SK-N-SH (cell line): ENCODE measurements at regions not wholly inside any gene's neighbourhood (a gene's known extent, or its start where the extent isn't known, plus 50 kb on each side); places are given as distances from the start of the nearest gene placed in this dataset.

Experiments used
- CTCF ChIA-PET: fragments of 300-600, 350-600 bp; formaldehyde crosslinking; extraction: SDS; loops from one replicate; lab custom pipeline; 2021; lab: Yijun Ruan, JAX
- POLR2A ChIA-PET: fragments of 350-600 bp; sonication (Branson Sonifier 250); formaldehyde crosslinking; extraction: SDS; loops from one replicate; lab custom pipeline; 2020; ENCODE audit warnings: antibody characterized with exemption, inconsistent platforms; lab: Yijun Ruan, JAX
- DNase-seq: peaks from one replicate; pipeline ENCODE4 v3.0.0; 2012
- H2AFZ ChIP-seq: fragments of 200-600 bp; sonication (generic); 2 replicates; pipeline ENCODE4 v1.8.1; 2016; ENCODE audit warnings: antibody characterized with exemption, mild to moderate bottlenecking, low read depth
- H3F3A ChIP-seq: fragments of 200-600 bp; sonication (generic); replicated peaks from 2 replicates; pipeline ENCODE3; 2016; ENCODE audit warnings: antibody characterized with exemption, mild to moderate bottlenecking; ENCODE audit not compliant: insufficient read depth
- H3K27ac ChIP-seq, 2 experiments: fragments of 200-500 bp in 1 of 2; fragments of 200-600 bp in 1 of 2; sonication (Bioruptor generic) in 1 of 2; sonication (generic), shearing (Covaris generic) in 1 of 2; 2 replicates each; pipeline versions ENCODE4 v1.5.1 to v1.6.1; 2014 to 2016; ENCODE audit warnings: low read depth in 2 of 2, inconsistent platforms in 1 of 2, low read length in 1 of 2, mild to moderate bottlenecking in 1 of 2, mixed read lengths in 1 of 2
- H3K27me3 ChIP-seq: fragments of 200-600 bp; sonication (generic), shearing (Covaris generic); 2 replicates; pipeline ENCODE4 v1.6.1; 2016; ENCODE audit warnings: mixed run types; ENCODE audit not compliant: insufficient read depth
- H3K36me3 ChIP-seq, 2 experiments: fragments of 200-500 bp in 1 of 2; fragments of 200-600 bp in 1 of 2; sonication (Bioruptor generic) in 1 of 2; sonication (generic) in 1 of 2; replicated peaks in 1 of 2; 2 replicates each; pipeline versions ENCODE3 to v1.5.1; 2014 to 2016; ENCODE audit warnings: low read length in 1 of 2, mild to moderate bottlenecking in 1 of 2; ENCODE audit not compliant: insufficient read depth in 2 of 2, control insufficient read depth in 1 of 2
- H3K4me1 ChIP-seq, 2 experiments: fragments of 200-500 bp in 1 of 2; fragments of 200-600 bp in 1 of 2; sonication (Bioruptor generic) in 1 of 2; sonication (generic), shearing (Covaris generic) in 1 of 2; 2 replicates each; pipeline versions ENCODE4 v1.5.1 to v1.6.1; 2014 to 2016; ENCODE audit warnings: low read depth in 1 of 2, low read length in 1 of 2, mixed run types in 1 of 2; ENCODE audit not compliant: insufficient read depth in 2 of 2, control insufficient read depth in 1 of 2
- H3K4me2 ChIP-seq: fragments of 200-600 bp; sonication (generic), shearing (Covaris generic); 2 replicates; pipeline ENCODE4 v1.6.1; 2017; ENCODE audit warnings: mixed run types
- H3K4me3 ChIP-seq, 2 experiments: fragments of 200-500 bp in 1 of 2; fragments of 200-600 bp in 1 of 2; sonication (Bioruptor generic) in 1 of 2; sonication (generic), shearing (Covaris generic) in 1 of 2; 2 replicates each; pipeline versions ENCODE4 v1.5.1 to v1.8.1; 2014 to 2016; ENCODE audit warnings: low read depth in 2 of 2, inconsistent platforms in 1 of 2, low read length in 1 of 2, mild to moderate bottlenecking in 1 of 2, mixed read lengths in 1 of 2, moderate library complexity in 1 of 2
- H3K79me2 ChIP-seq: fragments of 200-600 bp; sonication (generic); 2 replicates; pipeline ENCODE4 v1.8.1; 2017; ENCODE audit warnings: mild to moderate bottlenecking; ENCODE audit not compliant: insufficient read depth
- H3K9ac ChIP-seq: fragments of 200-600 bp; sonication (generic); 2 replicates; pipeline ENCODE4 v1.6.1; 2017; ENCODE audit warnings: mixed run types
- H3K9me2 ChIP-seq: fragments of 200-600 bp; sonication (generic); 2 replicates; pipeline ENCODE4 v1.6.1; 2017; ENCODE audit warnings: mixed run types
- H3K9me3 ChIP-seq: fragments of 200-600 bp; sonication (generic); 2 replicates; pipeline ENCODE4 v1.6.1; 2017; ENCODE audit warnings: mixed run types, mild to moderate bottlenecking, moderate library complexity
- H4K20me1 ChIP-seq: fragments of 200-600 bp; sonication (generic); 2 replicates; pipeline ENCODE4 v1.6.1; 2017; ENCODE audit warnings: mild to moderate bottlenecking, mixed run types; ENCODE audit not compliant: insufficient read depth
- ELF1 ChIP-seq: IDR thresholded peaks from 2 replicates; pipeline ENCODE4 v1.4.0; 2012
- EP300 ChIP-seq, 2 experiments: IDR thresholded peaks; 2 replicates each; pipeline versions ENCODE4 v1.4.0 to v1.6.1; 2012; ENCODE audit warnings: borderline replicate concordance in 1 of 2, low read depth in 1 of 2, low read length in 1 of 2
- EZH2phosphoT487 ChIP-seq: fragments of 200-600 bp; sonication (generic); IDR thresholded peaks from 2 replicates; pipeline ENCODE4 v1.6.1; 2017; ENCODE audit warnings: low read depth, mixed run types, mild to moderate bottlenecking, antibody characterized with exemption, moderate library complexity, borderline replicate concordance
- FOXM1 ChIP-seq: IDR thresholded peaks from 2 replicates; pipeline ENCODE4 v1.4.0; 2012; ENCODE audit warnings: low read depth, mild to moderate bottlenecking
- JUND ChIP-seq: IDR thresholded peaks from 2 replicates; pipeline ENCODE4 v1.4.0; 2012
- MEF2A ChIP-seq: IDR thresholded peaks from 2 replicates; pipeline ENCODE4 v1.4.0; 2012; ENCODE audit warnings: low read depth, borderline replicate concordance
- NFIC ChIP-seq: IDR thresholded peaks from 2 replicates; pipeline ENCODE4 v1.4.0; 2012; ENCODE audit warnings: borderline replicate concordance
- NRF1 ChIP-seq: IDR thresholded peaks from 2 replicates; pipeline ENCODE4 v1.6.1; 2012; ENCODE audit warnings: low read depth, mild to moderate bottlenecking, low read length
- POLR2AphosphoS5 ChIP-seq: IDR thresholded peaks from 2 replicates; pipeline ENCODE4 v1.6.1; 2012; ENCODE audit warnings: low read depth, low read length
- RXRA ChIP-seq: IDR thresholded peaks from 2 replicates; pipeline ENCODE4 v1.4.0; 2012; ENCODE audit warnings: low read depth, mild to moderate bottlenecking, borderline replicate concordance
- SIN3A ChIP-seq: IDR thresholded peaks from 2 replicates; pipeline ENCODE4 v1.6.1; 2012; ENCODE audit warnings: low read depth, mild to moderate bottlenecking, low read length, moderate library complexity, borderline replicate concordance
- WGBS: methylation state at CpG from one replicate; pipeline ENCODE4 v1.1.6; 2017; ENCODE audit warnings: low lambda C conversion rate; 5-methylcytosine and 5-hydroxymethylcytosine counted together
- TF ChIP-seq, protein P1 (sequence below): fragments of 150-350 bp; IDR thresholded peaks from 2 replicates; pipeline ENCODE4 v1.6.1; 2016; ENCODE audit warnings: mild to moderate bottlenecking, low read depth, low read length
- TF ChIP-seq, protein P2 (sequence below): IDR thresholded peaks from 2 replicates; pipeline ENCODE4 v1.6.1; 2012; ENCODE audit warnings: mild to moderate bottlenecking, low read depth, low read length, moderate library complexity
- TF ChIP-seq, protein P3 (sequence below): IDR thresholded peaks from 2 replicates; pipeline ENCODE4 v1.4.0; 2012; ENCODE audit warnings: low read depth, borderline replicate concordance
- TF ChIP-seq, protein P4 (sequence below): IDR thresholded peaks from 2 replicates; pipeline ENCODE4 v1.4.0; 2012; ENCODE audit warnings: low read depth

DNA sequence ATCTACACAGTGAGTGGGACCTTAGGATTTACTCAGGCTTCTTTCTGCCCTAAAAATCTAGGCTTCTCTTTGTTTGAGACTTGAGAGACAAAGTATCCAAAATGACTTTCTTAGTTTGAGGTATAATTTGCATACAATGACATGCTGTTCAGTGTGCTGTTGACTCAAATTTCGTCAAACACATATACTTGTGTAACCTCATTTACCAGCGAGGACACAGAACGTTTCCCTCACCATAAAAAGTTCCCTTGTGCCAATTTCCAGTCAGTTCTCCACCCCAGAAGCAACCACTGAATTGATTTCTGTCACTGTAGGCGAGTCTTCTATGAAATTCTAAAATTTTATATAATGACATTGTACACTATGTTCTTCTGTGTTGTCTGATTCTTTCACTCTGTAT, 68.0 kb upstream of the MAF start:
- CTCF ChIA-PET: no interaction called here
- no peak for TF ChIP-seq RXRA
- TF ChIP-seq, protein P1, sequence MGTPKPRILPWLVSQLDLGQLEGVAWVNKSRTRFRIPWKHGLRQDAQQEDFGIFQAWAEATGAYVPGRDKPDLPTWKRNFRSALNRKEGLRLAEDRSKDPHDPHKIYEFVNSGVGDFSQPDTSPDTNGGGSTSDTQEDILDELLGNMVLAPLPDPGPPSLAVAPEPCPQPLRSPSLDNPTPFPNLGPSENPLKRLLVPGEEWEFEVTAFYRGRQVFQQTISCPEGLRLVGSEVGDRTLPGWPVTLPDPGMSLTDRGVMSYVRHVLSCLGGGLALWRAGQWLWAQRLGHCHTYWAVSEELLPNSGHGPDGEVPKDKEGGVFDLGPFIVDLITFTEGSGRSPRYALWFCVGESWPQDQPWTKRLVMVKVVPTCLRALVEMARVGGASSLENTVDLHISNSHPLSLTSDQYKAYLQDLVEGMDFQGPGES: no peak
- no peak for TF ChIP-seq MEF2A
- no peak for TF ChIP-seq POLR2AphosphoS5
- TF ChIP-seq ELF1: no peak
- no peak for TF ChIP-seq FOXM1
- TF ChIP-seq NRF1: no peak
- no peak for TF ChIP-seq NFIC
- no peak for TF ChIP-seq SIN3A
- TF ChIP-seq JUND: no peak
- TF ChIP-seq, protein P2, sequence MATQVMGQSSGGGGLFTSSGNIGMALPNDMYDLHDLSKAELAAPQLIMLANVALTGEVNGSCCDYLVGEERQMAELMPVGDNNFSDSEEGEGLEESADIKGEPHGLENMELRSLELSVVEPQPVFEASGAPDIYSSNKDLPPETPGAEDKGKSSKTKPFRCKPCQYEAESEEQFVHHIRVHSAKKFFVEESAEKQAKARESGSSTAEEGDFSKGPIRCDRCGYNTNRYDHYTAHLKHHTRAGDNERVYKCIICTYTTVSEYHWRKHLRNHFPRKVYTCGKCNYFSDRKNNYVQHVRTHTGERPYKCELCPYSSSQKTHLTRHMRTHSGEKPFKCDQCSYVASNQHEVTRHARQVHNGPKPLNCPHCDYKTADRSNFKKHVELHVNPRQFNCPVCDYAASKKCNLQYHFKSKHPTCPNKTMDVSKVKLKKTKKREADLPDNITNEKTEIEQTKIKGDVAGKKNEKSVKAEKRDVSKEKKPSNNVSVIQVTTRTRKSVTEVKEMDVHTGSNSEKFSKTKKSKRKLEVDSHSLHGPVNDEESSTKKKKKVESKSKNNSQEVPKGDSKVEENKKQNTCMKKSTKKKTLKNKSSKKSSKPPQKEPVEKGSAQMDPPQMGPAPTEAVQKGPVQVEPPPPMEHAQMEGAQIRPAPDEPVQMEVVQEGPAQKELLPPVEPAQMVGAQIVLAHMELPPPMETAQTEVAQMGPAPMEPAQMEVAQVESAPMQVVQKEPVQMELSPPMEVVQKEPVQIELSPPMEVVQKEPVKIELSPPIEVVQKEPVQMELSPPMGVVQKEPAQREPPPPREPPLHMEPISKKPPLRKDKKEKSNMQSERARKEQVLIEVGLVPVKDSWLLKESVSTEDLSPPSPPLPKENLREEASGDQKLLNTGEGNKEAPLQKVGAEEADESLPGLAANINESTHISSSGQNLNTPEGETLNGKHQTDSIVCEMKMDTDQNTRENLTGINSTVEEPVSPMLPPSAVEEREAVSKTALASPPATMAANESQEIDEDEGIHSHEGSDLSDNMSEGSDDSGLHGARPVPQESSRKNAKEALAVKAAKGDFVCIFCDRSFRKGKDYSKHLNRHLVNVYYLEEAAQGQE: no peak
- TF ChIP-seq, protein P3, sequence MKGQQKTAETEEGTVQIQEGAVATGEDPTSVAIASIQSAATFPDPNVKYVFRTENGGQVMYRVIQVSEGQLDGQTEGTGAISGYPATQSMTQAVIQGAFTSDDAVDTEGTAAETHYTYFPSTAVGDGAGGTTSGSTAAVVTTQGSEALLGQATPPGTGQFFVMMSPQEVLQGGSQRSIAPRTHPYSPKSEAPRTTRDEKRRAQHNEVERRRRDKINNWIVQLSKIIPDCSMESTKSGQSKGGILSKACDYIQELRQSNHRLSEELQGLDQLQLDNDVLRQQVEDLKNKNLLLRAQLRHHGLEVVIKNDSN: no peak
- TF ChIP-seq, protein P4, sequence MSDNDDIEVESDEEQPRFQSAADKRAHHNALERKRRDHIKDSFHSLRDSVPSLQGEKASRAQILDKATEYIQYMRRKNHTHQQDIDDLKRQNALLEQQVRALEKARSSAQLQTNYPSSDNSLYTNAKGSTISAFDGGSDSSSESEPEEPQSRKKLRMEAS: no peak
- TF ChIP-seq EP300 (IDR thresholded peaks at IDR 0.05; ENCODE audit: borderline replicate concordance in 1 of 2, low read depth in 1 of 2, low read length in 1 of 2): no peak
- no peak for TF ChIP-seq EZH2phosphoT487
- no peak overlapping the region for H3K27ac ChIP-seq

More for the DNA sequence above, 68.0 kb upstream of the MAF start:
- no peak overlapping the region for H3K4me2 ChIP-seq
- no peak overlapping the region for H2AFZ ChIP-seq
- no peaks in the 10 kb centered on the region for H4K20me1 ChIP-seq
- no peak overlapping the region for H3K4me3 ChIP-seq
- H3K79me2 ChIP-seq: no peaks in the 10 kb centered on the region
- H3K9ac ChIP-seq: no peak overlapping the region
- no peaks in the 10 kb centered on the region for H3K36me3 ChIP-seq
- H3K4me1 ChIP-seq: no peaks in the 10 kb centered on the region
- POLR2A ChIA-PET: no interaction called here
- H3F3A ChIP-seq: no peaks in the 10 kb centered on the region
- no peaks in the 10 kb centered on the region for H3K9me2 ChIP-seq
- H3K9me3 ChIP-seq: peaks cover 6% of the 10 kb centered on the region; the same call in 1 of the 2 replicates
- no peaks in the 10 kb centered on the region for H3K27me3 ChIP-seq
- 6% methylated on average over 4 of the region's 4 CpGs for WGBS
- no peak for DNase-seq
